ENCODE measurements at regions not wholly inside any gene's neighbourhood (a gene's known extent, or its start where the extent isn't known, plus 50 kb on each side); places are given as distances from the start of the nearest gene placed in this dataset.

DNA sequence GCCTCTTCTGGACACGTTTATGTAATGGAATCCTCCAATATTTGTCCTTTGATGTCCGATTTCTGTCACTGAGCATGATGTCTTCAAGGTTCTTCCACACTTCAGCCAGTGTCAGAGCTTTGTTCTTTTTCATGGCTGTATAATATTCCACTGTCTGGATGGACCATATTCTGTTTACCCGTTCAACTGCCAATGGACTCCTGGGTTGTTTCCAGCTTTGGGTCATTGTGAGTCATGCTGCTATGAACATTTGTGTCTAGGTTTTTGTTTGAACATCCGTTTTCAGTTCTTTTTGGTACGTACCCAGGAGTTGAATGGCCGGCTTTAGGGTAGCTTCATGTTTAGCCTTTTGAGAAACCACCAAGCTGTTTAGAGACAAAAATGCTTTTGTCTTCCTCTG lies 93.2 kb downstream of the SHOX start:
- H3K36me3 ChIP-seq (ENCODE audit: control insufficient read depth in 2 of 2, insufficient read depth in 2 of 2, low read length in 1 of 2), result no peaks in the 10 kb centered on the region
- 80% methylated on average over 6 of the region's 6 CpGs for WGBS
- H3K4me1 ChIP-seq (ENCODE audit: control insufficient read depth in 2 of 2, insufficient read depth in 2 of 2, low read length in 2 of 2), result no peaks in the 10 kb centered on the region
- no peak overlapping the region for H3K4me3 ChIP-seq (ENCODE audit: low read length in 2 of 2)
- no peaks in the 10 kb centered on the region for H3K27me3 ChIP-seq (ENCODE audit: control insufficient read depth in 2 of 2, insufficient read depth in 1 of 2, low read length in 1 of 2)
- DNase-seq (ENCODE audit: low read depth in 6 of 9, low spot score in 9 of 9), result no peak
- H3K27ac ChIP-seq (ENCODE audit: low read depth in 1 of 2, low read length in 1 of 2), result no peak overlapping the region
- peaks cover 4 to 10% of the 10 kb centered on the region in 2 donors for H3K9me3 ChIP-seq (ENCODE audit: control insufficient read depth in 2 of 2, insufficient read depth in 1 of 2, low read length in 1 of 2)

DNA sequence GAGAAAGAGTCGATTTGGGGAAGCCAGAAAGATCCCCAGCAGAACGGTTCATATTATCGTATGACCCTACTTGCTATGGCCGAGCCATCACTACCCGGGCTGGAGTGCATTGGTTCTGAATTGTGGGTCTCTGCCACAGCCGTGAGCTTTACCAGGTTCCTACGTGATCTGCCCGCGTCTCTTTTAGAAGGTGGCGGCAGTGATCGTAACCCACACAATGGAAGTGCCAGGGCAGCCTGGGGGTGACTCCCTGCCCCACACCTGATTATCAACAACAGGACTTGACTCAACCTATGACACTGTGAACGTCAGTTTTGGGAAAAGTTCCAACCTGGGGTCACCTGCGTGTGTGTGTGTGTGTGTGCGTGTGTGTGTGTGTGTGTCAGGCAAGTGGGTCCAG lies 90.8 kb downstream of the SHOX start:
- WGBS, result 94% methylated on average over 14 of the region's 14 CpGs
- Histone ChIP-seq H3K27ac (ENCODE audit: low read depth in 1 of 2, low read length in 1 of 2) (no peak overlapping the region), H3K4me1 (ENCODE audit: control insufficient read depth in 2 of 2, insufficient read depth in 2 of 2, low read length in 2 of 2) (no peaks in the 10 kb centered on the region), H3K4me3 (ENCODE audit: low read length in 2 of 2) (no peak overlapping the region), H3K36me3 (ENCODE audit: control insufficient read depth in 2 of 2, insufficient read depth in 2 of 2, low read length in 1 of 2) (no peaks in the 10 kb centered on the region), H3K9me3 (ENCODE audit: control insufficient read depth in 2 of 2, insufficient read depth in 1 of 2, low read length in 1 of 2) (peaks cover 4 to 10% of the 10 kb centered on the region in 2 donors), H3K27me3 (ENCODE audit: control insufficient read depth in 2 of 2, insufficient read depth in 1 of 2, low read length in 1 of 2) (no peaks in the 10 kb centered on the region)
- DNase-seq (ENCODE audit: low read depth in 6 of 9, low spot score in 9 of 9), result no peak

DNA sequence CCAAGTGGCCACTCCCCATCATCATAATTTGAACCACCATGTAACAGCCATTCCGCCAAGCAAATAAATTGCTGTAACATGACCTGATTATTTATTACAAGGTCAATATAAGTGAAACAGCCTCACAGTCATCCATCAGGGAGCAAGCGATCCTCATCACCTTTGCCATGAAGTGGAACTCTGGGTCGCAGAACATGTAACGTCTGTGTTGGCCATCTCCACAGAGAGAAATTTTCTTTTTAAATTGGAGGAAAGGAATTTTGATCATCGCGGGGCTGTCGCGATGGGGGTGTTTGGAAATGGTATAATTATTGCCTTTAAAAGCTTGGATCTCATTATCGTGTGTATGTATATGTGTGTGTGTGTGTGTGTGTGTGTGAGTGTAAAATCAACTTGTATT lies 90.2 kb downstream of the SHOX start:
- Histone ChIP-seq H3K27me3 (ENCODE audit: control insufficient read depth in 2 of 2, insufficient read depth in 1 of 2, low read length in 1 of 2) (no peaks in the 10 kb centered on the region), H3K4me1 (ENCODE audit: control insufficient read depth in 2 of 2, insufficient read depth in 2 of 2, low read length in 2 of 2) (no peaks in the 10 kb centered on the region), H3K27ac (ENCODE audit: low read depth in 1 of 2, low read length in 1 of 2) (no peak overlapping the region), H3K4me3 (ENCODE audit: low read length in 2 of 2) (no peak overlapping the region), H3K9me3 (ENCODE audit: control insufficient read depth in 2 of 2, insufficient read depth in 1 of 2, low read length in 1 of 2) (peaks cover 4 to 10% of the 10 kb centered on the region in 2 donors), H3K36me3 (ENCODE audit: control insufficient read depth in 2 of 2, insufficient read depth in 2 of 2, low read length in 1 of 2) (no peaks in the 10 kb centered on the region)
- 84% methylated on average over 9 of the region's 9 CpGs for WGBS
- no peak for DNase-seq (ENCODE audit: low read depth in 6 of 9, low spot score in 9 of 9)

DNA sequence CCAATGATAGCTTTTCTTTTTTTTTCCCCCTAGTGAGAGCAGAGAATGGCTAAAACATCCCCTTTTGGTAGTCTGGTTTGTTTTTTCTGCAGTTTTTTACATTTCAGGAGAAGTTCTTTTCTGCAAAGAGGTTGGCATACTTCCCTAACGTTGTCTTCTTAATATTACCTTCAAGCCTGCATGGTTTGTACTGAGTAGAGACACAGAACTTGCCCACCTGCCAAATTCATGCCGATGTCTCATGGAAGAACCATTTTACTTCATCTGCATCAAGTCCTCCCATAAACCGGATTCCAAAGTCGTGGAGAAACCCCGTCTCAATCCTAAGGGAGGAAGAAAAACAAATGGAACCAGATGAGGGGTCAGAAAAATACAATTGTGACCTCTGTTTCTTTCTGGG lies 89.7 kb downstream of the SHOX start:
- no peaks in the 10 kb centered on the region for H3K27me3 ChIP-seq (ENCODE audit: control insufficient read depth in 2 of 2, insufficient read depth in 1 of 2, low read length in 1 of 2)
- H3K9me3 ChIP-seq (ENCODE audit: control insufficient read depth in 2 of 2, insufficient read depth in 1 of 2, low read length in 1 of 2), result peaks cover 3 to 9% of the 10 kb centered on the region in 2 donors
- H3K4me1 ChIP-seq (ENCODE audit: control insufficient read depth in 2 of 2, insufficient read depth in 2 of 2, low read length in 2 of 2), result no peaks in the 10 kb centered on the region
- DNase-seq (ENCODE audit: low read depth in 6 of 9, low spot score in 9 of 9), result no peak
- H3K27ac ChIP-seq (ENCODE audit: low read depth in 1 of 2, low read length in 1 of 2), result no peak overlapping the region
- no peaks in the 10 kb centered on the region for H3K36me3 ChIP-seq (ENCODE audit: control insufficient read depth in 2 of 2, insufficient read depth in 2 of 2, low read length in 1 of 2)
- 79% methylated on average over 5 of the region's 5 CpGs for whole genome bisulfite sequencing
- no peak overlapping the region for H3K4me3 ChIP-seq (ENCODE audit: low read length in 2 of 2)

DNA sequence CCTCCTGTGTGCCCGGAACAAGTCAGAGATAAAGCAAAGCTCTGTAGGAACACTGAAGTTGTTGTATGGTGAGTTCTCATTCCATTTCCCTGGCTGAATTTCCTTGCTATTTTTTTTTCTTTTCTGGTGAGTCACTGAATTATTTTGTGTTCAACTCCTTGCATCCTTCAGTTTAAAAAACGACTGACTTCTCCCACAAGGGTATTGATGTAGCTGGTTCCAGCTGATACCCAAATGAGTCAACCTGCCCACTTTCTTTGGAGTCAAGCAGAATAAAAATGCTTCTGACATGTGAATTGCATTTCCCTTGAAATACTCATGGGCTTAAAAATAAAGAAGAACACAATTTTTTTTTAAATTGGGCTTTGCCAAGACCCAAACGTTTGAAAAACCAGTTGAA lies 85.5 kb downstream of the SHOX start:
- Histone ChIP-seq H3K27me3 (ENCODE audit: control insufficient read depth in 2 of 2, insufficient read depth in 1 of 2, low read length in 1 of 2) (no peaks in the 10 kb centered on the region), H3K4me1 (ENCODE audit: control insufficient read depth in 2 of 2, insufficient read depth in 2 of 2, low read length in 2 of 2) (no peaks in the 10 kb centered on the region), H3K4me3 (ENCODE audit: low read length in 2 of 2) (no peak overlapping the region), H3K36me3 (ENCODE audit: control insufficient read depth in 2 of 2, insufficient read depth in 2 of 2, low read length in 1 of 2) (no peaks in the 10 kb centered on the region), H3K27ac (ENCODE audit: low read depth in 1 of 2, low read length in 1 of 2) (no peak overlapping the region), H3K9me3 (ENCODE audit: control insufficient read depth in 2 of 2, insufficient read depth in 1 of 2, low read length in 1 of 2) (peaks cover 0 to 4% of the 10 kb centered on the region in 2 donors)
- no peak for DNase-seq (ENCODE audit: low read depth in 6 of 9, low spot score in 9 of 9)
- WGBS, result 59% methylated on average over 3 of the region's 3 CpGs

DNA sequence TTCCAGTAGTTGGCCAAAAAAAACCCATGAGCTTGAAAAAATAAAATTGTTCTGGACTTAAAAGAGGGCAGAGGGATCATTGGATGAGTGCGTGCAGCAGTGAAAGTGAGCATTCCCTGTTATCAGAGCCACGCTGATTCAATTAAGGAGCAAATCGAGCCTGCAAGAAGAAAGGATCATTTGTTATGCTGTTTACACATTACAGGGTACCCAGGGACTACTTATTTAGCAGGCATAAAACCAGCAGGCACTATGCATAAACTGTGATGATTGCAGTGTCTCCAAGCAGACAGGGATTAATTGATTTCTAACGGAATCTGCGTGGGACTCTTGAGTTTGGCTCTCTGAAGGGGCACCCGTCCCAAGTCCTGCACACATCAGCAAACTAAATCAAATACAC lies 83.5 kb downstream of the SHOX start:
- Histone ChIP-seq H3K4me1 (ENCODE audit: control insufficient read depth in 2 of 2, insufficient read depth in 2 of 2, low read length in 2 of 2) (no peaks in the 10 kb centered on the region), H3K36me3 (ENCODE audit: control insufficient read depth in 2 of 2, insufficient read depth in 2 of 2, low read length in 1 of 2) (no peaks in the 10 kb centered on the region)

More for the DNA sequence above, 83.5 kb downstream of the SHOX start:
- no peak overlapping the region for H3K4me3 ChIP-seq (ENCODE audit: low read length in 2 of 2)
- no peaks in the 10 kb centered on the region for H3K27me3 ChIP-seq (ENCODE audit: control insufficient read depth in 2 of 2, insufficient read depth in 1 of 2, low read length in 1 of 2)
- no peak for DNase-seq (ENCODE audit: low read depth in 6 of 9, low spot score in 9 of 9)
- H3K9me3 ChIP-seq (ENCODE audit: control insufficient read depth in 2 of 2, insufficient read depth in 1 of 2, low read length in 1 of 2), result peaks cover 0 to 7% of the 10 kb centered on the region in 2 donors
- no peak overlapping the region for H3K27ac ChIP-seq (ENCODE audit: low read depth in 1 of 2, low read length in 1 of 2)
- WGBS, result 78% methylated on average over 6 of the region's 6 CpGs

Measured in thymus (tissue), 11 donors.